Fibroblast of the aortic adventitia (primary cell): ENCODE measurements at regions not wholly inside any gene's neighbourhood (a gene's known extent, or its start where the extent isn't known, plus 50 kb on each side); places are given as distances from the start of the nearest gene placed in this dataset.
A peak's percentile ranks its signal among the peaks of the same experiment; 100 is the strongest.

ENCODE experiments used
- DNase-seq: peaks from one replicate; pipeline ENCODE4 v3.0.0-alpha.2; 2010; ENCODE audit warnings: low read depth
- H3K4me3 ChIP-seq: 2 replicates; pipeline ENCODE4 v1.5.1; 2011; ENCODE audit warnings: low read depth, mild to moderate bottlenecking, control low read depth, low read length, moderate library complexity
- TF ChIP-seq, protein P1 (sequence below): IDR thresholded peaks from 2 replicates; pipeline ENCODE4 v1.5.1; 2011; ENCODE audit warnings: mild to moderate bottlenecking, low read length, control low read depth, inconsistent platforms; ENCODE audit not compliant: insufficient read depth

DNA sequence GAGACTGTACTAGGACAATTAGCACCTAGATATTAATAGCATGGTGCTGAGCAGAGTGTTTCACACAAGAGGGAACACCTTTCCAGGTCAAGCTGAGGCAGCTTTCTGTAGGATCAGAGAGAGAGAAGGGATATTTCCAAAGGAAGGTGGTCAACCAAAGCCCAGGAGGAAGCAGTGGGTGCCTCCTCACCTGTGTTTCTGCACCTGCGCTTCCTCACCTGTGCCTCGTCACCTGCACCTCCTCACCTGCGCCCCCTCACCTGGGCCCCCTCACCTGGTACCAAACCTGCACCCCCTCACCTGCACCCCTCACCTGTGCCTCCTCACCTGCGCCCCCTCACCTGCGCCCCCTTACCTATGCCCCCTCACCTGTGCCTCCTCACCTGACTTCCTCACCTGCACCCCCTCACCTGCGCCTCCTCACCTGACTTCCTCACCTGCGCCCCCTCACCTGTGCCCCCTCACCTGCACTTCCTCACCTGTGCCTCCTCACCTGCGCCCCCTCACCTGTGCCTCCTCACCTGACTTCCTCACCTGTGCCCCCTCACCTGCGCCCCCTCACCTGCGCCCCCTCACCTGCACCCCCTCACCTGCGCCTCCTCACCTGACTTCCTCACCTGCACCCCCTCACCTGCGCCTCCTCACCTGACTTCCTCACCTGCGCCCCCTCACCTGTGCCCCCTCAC, 67.9 kb downstream of the TTLL2 start:
- DNase-seq, result no peak
- TF ChIP-seq, protein P1, sequence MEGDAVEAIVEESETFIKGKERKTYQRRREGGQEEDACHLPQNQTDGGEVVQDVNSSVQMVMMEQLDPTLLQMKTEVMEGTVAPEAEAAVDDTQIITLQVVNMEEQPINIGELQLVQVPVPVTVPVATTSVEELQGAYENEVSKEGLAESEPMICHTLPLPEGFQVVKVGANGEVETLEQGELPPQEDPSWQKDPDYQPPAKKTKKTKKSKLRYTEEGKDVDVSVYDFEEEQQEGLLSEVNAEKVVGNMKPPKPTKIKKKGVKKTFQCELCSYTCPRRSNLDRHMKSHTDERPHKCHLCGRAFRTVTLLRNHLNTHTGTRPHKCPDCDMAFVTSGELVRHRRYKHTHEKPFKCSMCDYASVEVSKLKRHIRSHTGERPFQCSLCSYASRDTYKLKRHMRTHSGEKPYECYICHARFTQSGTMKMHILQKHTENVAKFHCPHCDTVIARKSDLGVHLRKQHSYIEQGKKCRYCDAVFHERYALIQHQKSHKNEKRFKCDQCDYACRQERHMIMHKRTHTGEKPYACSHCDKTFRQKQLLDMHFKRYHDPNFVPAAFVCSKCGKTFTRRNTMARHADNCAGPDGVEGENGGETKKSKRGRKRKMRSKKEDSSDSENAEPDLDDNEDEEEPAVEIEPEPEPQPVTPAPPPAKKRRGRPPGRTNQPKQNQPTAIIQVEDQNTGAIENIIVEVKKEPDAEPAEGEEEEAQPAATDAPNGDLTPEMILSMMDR, result no peak
- H3K4me3 ChIP-seq, result no peak overlapping the region

DNA sequence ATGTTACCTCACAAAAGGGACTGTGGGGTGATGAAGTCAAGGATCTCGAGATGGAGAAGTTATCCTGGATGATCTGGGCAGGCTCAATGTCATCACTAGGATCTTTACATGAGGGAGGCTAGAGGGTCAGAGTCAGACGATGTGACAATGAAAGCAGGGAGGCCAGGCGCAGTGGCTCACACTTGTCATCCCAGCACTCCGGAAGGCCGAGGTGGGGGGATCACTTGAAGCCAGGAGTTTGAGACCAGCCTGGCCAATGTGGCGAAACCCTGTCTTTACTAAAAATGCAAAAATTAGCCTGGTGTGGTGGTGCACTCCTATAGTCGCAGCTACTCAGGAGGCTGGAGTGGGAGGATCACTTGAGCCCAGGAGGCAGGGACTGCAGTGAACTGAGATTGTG, 68.8 kb downstream of the TTLL2 start:
- TF ChIP-seq, protein P1, result no peak
- DNase-seq, result no peak
- H3K4me3 ChIP-seq, result no peak overlapping the region

DNA sequence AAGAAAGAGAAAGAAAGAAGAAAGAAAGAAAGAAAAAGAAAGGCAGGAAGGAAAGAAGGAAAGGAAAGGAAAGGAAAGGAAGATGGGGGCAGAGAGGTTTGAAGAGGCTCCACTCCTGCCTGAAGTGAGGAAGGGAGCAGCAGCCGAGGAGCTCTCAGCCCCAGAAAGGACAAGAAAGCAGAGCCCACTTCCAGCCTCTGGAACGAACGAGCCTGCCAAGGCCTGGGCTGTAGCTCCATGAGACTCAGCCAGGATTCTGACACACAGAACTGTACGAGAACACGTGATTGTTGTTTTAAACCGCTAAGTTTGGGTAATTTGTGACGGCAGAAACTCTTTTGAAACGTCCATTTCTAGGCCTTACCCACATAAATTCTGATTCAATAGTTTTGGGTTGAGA, 69.5 kb downstream of the TTLL2 start:
- TF ChIP-seq, protein P1, result no peak
- DNase-seq, result peak; percentile 6
- no peak overlapping the region for H3K4me3 ChIP-seq

DNA sequence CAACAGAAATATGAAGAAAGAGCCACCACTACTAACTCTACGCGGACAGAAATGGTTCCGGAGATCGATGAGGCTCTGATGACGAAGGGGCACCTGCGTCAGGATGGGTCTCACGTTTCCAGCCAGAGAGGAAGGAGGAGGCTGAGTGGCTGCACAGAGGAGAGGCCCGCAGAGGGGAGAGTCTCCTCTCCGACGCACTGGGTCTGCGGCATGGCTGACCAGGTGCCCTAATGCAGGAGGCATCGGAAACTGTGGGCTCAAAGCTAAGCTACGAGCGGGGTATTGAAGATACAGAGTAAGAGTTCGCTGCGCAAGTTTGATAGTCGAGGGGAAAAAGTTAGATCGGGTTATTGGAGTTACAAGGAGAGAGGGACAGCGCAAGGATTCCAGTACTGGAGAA, 69.9 kb downstream of the TTLL2 start:
- DNase-seq, result no peak
- TF ChIP-seq, protein P1, result no peak
- H3K4me3 ChIP-seq, result no peak overlapping the region

DNA sequence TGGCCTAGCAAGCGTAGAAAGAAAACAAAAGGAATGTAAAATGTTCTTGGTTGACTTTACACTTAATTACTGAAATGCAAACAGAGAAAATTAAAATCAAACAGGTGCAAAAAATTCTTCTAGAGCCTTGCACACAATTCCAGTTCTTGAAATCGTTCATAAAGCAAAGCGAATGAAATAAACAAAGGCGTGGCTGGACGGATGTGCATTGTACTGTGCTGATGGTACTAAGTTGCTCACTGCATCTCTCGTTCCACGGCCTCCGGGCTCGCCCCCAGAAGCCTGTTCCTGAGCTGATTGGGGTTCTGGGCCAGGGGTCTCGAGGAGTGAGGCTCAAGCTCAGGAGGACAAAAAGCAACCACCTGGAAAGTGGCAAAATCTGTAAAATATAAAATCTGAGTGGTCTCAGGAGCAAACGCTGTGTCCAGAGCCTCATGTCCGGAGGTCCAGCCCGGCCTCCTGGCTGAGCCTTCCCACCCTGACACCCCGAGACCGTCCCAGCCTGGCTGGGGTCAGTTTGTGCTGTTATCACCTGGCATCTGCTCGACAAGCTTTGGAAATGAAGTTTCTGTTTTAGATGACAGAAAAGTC, 71.3 kb downstream of the TTLL2 start:
- DNase-seq, result no peak
- TF ChIP-seq, protein P1, result no peak
- no peak overlapping the region for H3K4me3 ChIP-seq

DNA sequence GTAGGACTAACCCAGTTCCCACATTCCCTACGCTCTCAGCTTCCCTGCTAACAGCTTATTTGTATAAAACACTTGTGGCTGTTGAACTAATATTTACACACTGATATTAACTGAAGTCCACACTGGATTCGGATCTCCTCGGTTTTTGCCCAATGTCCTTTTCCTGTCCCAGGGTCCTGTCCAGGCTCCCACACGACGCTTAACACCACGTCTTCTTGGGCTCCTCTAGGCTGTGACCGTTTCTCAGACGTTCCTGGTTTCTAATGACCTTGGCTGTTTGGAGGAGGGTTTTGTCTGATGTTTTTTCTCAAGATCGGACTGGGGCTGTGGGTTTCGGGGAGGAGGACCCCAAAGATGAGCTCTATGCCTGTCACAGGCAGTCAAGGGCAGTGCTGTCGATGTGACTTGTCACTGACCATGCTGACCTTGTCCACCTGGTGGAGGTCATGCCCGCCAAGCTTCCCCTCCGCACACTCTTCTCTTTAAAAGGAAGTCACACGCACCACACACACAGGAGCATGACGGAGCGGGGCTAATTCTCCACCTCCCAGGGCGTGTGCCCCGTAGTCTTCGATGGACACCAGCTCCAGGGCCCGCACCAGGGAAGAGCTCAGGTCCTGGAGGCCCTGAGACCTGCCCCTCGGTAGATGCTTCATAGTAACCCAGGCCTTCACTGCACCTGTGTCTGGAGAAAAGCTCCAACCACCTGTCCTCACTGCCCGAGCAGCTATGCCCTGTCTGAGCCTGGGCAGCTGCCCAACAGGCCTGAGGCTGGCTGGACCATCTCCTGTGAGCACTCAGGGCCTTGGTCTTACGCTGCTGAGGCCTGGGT, 72.0 kb downstream of the TTLL2 start:
- no peak for DNase-seq
- TF ChIP-seq, protein P1, result no peak
- H3K4me3 ChIP-seq, result no peak overlapping the region
